GM23338 (cell line): ENCODE measurements at regions not wholly inside any gene's neighbourhood (a gene's known extent, or its start where the extent isn't known, plus 50 kb on each side); places are given as distances from the start of the nearest gene placed in this dataset.

Source experiments
- ATAC-seq: fragments of 200-7000 bp; cut with Tn5 transposase; 3 replicates; pipeline ENCODE4 v1.9.1; 2020
- DNase-seq: peaks from one replicate; pipeline ENCODE4 v3.0.0-alpha.2; 2015; ENCODE audit warnings: low spot score
- H2AFZ ChIP-seq: fragments of 200-600 bp; sonication (generic); 2 replicates; pipeline ENCODE4 v1.8.0; 2016; ENCODE audit warnings: antibody characterized with exemption, mild to moderate bottlenecking, moderate library complexity
- H3F3A ChIP-seq: fragments of 200-600 bp; sonication (generic); replicated peaks from 2 replicates; pipeline ENCODE4 v1.8.0; 2017; ENCODE audit warnings: antibody characterized with exemption, mixed run types, low read depth
- H3K27ac ChIP-seq: fragments of 200-600 bp; sonication (generic); 2 replicates; pipeline ENCODE4 v1.6.1; 2016; ENCODE audit warnings: low read depth
- H3K27me3 ChIP-seq: fragments of 200-600 bp; sonication (generic); 2 replicates; pipeline ENCODE4 v1.8.0; 2016; ENCODE audit warnings: mild to moderate bottlenecking, mixed run types, moderate library complexity; ENCODE audit not compliant: insufficient read depth
- H3K36me3 ChIP-seq: fragments of 200-600 bp; sonication (generic); 2 replicates; pipeline ENCODE4 v1.8.0; 2016; ENCODE audit warnings: mild to moderate bottlenecking; ENCODE audit not compliant: insufficient read depth
- H3K4me1 ChIP-seq: fragments of 200-600 bp; sonication (generic); 2 replicates; pipeline ENCODE4 v1.8.0; 2016; ENCODE audit warnings: mild to moderate bottlenecking, moderate library complexity; ENCODE audit not compliant: insufficient read depth
- H3K4me2 ChIP-seq: fragments of 200-600 bp; sonication (generic); 2 replicates; pipeline ENCODE4 v1.7.1; 2017; ENCODE audit warnings: mixed run types
- H3K4me3 ChIP-seq: fragments of 200-600 bp; sonication (generic); 2 replicates; pipeline ENCODE4 v1.6.1; 2016; ENCODE audit warnings: mixed run types
- H3K79me2 ChIP-seq: fragments of 200-600 bp; sonication (generic); replicated peaks from 2 replicates; pipeline ENCODE4 v1.8.0; 2017; ENCODE audit warnings: mild to moderate bottlenecking; ENCODE audit not compliant: insufficient read depth
- H3K9me2 ChIP-seq: fragments of 200-600 bp; sonication (generic); 2 replicates; pipeline ENCODE4 v1.8.0; 2017; ENCODE audit not compliant: insufficient read depth
- H4K20me1 ChIP-seq: fragments of 200-600 bp; sonication (generic); replicated peaks from 2 replicates; pipeline ENCODE4 v1.8.0; 2017; ENCODE audit warnings: mild to moderate bottlenecking; ENCODE audit not compliant: insufficient read depth
- H3K27ac Mint-ChIP-seq: 2 replicates; pipeline ENCODE4 v1.8.0; 2020; ENCODE audit warnings: inconsistent platforms, mild to moderate bottlenecking, moderate library complexity, mixed read lengths
- H3K27me3 Mint-ChIP-seq: 3 replicates; pipeline ENCODE4 v1.8.0; 2022; ENCODE audit warnings: low read depth, mild to moderate bottlenecking, moderate library complexity, mixed read lengths, inconsistent platforms; ENCODE audit not compliant: insufficient read depth, poor library complexity
- H3K36me3 Mint-ChIP-seq: 3 replicates; pipeline ENCODE4 v1.8.0; 2021; ENCODE audit warnings: low read depth, mild to moderate bottlenecking, inconsistent platforms, moderate library complexity, mixed read lengths
- H3K4me1 Mint-ChIP-seq: 3 replicates; pipeline ENCODE4 v1.8.0; 2020; ENCODE audit warnings: mild to moderate bottlenecking, inconsistent platforms, mixed read lengths
- H3K4me3 Mint-ChIP-seq: 3 replicates; pipeline ENCODE4 v1.8.0; 2021; ENCODE audit warnings: moderate library complexity, mild to moderate bottlenecking, inconsistent platforms, mixed read lengths
- H3K9me3 Mint-ChIP-seq: 3 replicates; pipeline ENCODE4 v1.8.0; 2020; ENCODE audit warnings: moderate library complexity, mild to moderate bottlenecking, inconsistent platforms, mixed read lengths
- CREB1 ChIP-seq: fragments of 250-450 bp; sonication (Bioruptor Pico); IDR thresholded peaks from 2 replicates; pipeline ENCODE4 v1.5.0; 2020; ENCODE audit warnings: low read depth, mild to moderate bottlenecking, moderate library complexity
- CTCF ChIP-seq, 2 experiments: fragments of 200-600 bp in 1 of 2; sonication (generic) in 1 of 2; conservative IDR thresholded peaks; 2 replicates each; pipeline versions ENCODE4 v1.5.1 to v1.6.1; 2016 to 2017; ENCODE audit warnings: antibody characterized with exemption in 2 of 2, low read depth in 2 of 2, mild to moderate bottlenecking in 2 of 2, moderate library complexity in 1 of 2
- ETS1 ChIP-seq: IDR thresholded peaks from 2 replicates; pipeline ENCODE4 v1.6.1; 2016; ENCODE audit warnings: antibody characterized with exemption
- EZH2 ChIP-seq: fragments of 200-600 bp; sonication (generic); IDR thresholded peaks from one replicate; pipeline ENCODE4 v1.8.0; 2017; ENCODE audit warnings: antibody characterized with exemption, mild to moderate bottlenecking, low read depth; ENCODE audit not compliant: unreplicated experiment
- EZH2phosphoT487 ChIP-seq: fragments of 200-600 bp; sonication (generic); IDR thresholded peaks from one replicate; pipeline ENCODE4 v1.8.1; 2018; ENCODE audit warnings: antibody characterized with exemption; ENCODE audit not compliant: unreplicated experiment
- JUNB ChIP-seq: IDR thresholded peaks from one replicate; pipeline ENCODE4 v1.6.1; 2016; ENCODE audit warnings: antibody characterized with exemption; ENCODE audit not compliant: unreplicated experiment
- NANOG ChIP-seq: IDR thresholded peaks from 2 replicates; pipeline ENCODE4 v1.6.1; 2016; ENCODE audit warnings: antibody characterized with exemption, borderline replicate concordance
- POLR2AphosphoS5 ChIP-seq: IDR thresholded peaks from 2 replicates; pipeline ENCODE4 v1.6.1; 2016; ENCODE audit warnings: antibody characterized with exemption, low read depth
- REST ChIP-seq: IDR thresholded peaks from one replicate; pipeline ENCODE4 v1.6.1; 2018; ENCODE audit warnings: antibody characterized with exemption; ENCODE audit not compliant: unreplicated experiment
- STAT1 ChIP-seq: IDR thresholded peaks from one replicate; pipeline ENCODE4 v1.6.1; 2016; ENCODE audit warnings: antibody characterized with exemption; ENCODE audit not compliant: unreplicated experiment
- ZNF114 ChIP-seq: fragments of 250-450 bp; sonication (Bioruptor Pico); IDR thresholded peaks from 2 replicates; pipeline ENCODE4 v1.5.0; 2020; ENCODE audit warnings: mild to moderate bottlenecking, moderate library complexity
- ZNF331 ChIP-seq: fragments of 250-450 bp; sonication (Bioruptor Pico); IDR thresholded peaks from 2 replicates; pipeline ENCODE4 v1.5.0; 2020; ENCODE audit warnings: low read depth, mild to moderate bottlenecking, moderate library complexity
- ZNF462 ChIP-seq: fragments of 250-450 bp; sonication (Bioruptor Pico); IDR thresholded peaks from 2 replicates; pipeline ENCODE4 v1.5.0; 2020; ENCODE audit warnings: mild to moderate bottlenecking, moderate library complexity

- no peaks in the 10 kb centered on the region for H4K20me1 ChIP-seq
- TF ChIP-seq CREB1 (no peak), REST (no peak), STAT1 (no peak), JUNB (no peak), ZNF331 (no peak), EZH2 (no peak), ETS1 (no peak), POLR2AphosphoS5 (no peak), ZNF114 (CRISPR knock-in tag) (no peak), EZH2phosphoT487 (no peak), CTCF (conservative IDR thresholded peaks at IDR 0.05; ENCODE audit: low read depth in 2 of 2) (no peak), ZNF462 (no peak), NANOG (no peak)
- H3K9me3 Mint-ChIP-seq = no peaks in the 10 kb centered on the region
- no peaks in the 10 kb centered on the region for H3K27me3 ChIP-seq
- H3K4me1 Mint-ChIP-seq = peaks cover 5% of the 10 kb centered on the region; the same call in 2 of the 3 replicates
- no peak overlapping the region for H2AFZ ChIP-seq
- no peaks in the 10 kb centered on the region for H3K27me3 Mint-ChIP-seq
- H3K4me1 ChIP-seq = no peaks in the 10 kb centered on the region; the same call in 1 of the 2 replicates
- no peak overlapping the region for H3K27ac Mint-ChIP-seq
- 0 out of 2 replicates have a peak, but pooled peaks cover 3% of the 10 kb centered on the region for H3K9me2 ChIP-seq
- no peaks in the 10 kb centered on the region for H3K79me2 ChIP-seq
- H3K4me2 ChIP-seq = no peak overlapping the region
- H3K4me3 ChIP-seq = no peak overlapping the region
- no peaks in the 10 kb centered on the region for H3K36me3 ChIP-seq
- no peak for DNase-seq
- no peak for ATAC-seq
- H3K27ac ChIP-seq = no peak overlapping the region
- H3F3A ChIP-seq = no peaks in the 10 kb centered on the region
- H3K4me3 Mint-ChIP-seq = no peak overlapping the region
- no peaks in the 10 kb centered on the region for H3K36me3 Mint-ChIP-seq
Measured at GRCh38 chr9:115980054-115980453, 173.5 kb upstream of the PAPPA start.
